ENCODE measurements at regions not wholly inside any gene's neighbourhood (a gene's known extent, or its start where the extent isn't known, plus 50 kb on each side); places are given as distances from the start of the nearest gene placed in this dataset.

GRCh38 chr20:23235173-23236027 lies 115.2 kb upstream of the NXT1 start:
- TF ChIP-seq CTCF (conservative IDR thresholded peaks at IDR 0.05) (peak; percentile 84), ZFX (IDR thresholded peaks at IDR 0.05) (no peak)
